ENCODE measurements at regions not wholly inside any gene's neighbourhood (a gene's known extent, or its start where the extent isn't known, plus 50 kb on each side); places are given as distances from the start of the nearest gene placed in this dataset.

- H3K79me2 ChIP-seq (ENCODE audit: insufficient read depth): no peaks in the 10 kb centered on the region
- no peaks in the 10 kb centered on the region for H3K27me3 ChIP-seq (ENCODE audit: insufficient read depth)
- no peaks in the 10 kb centered on the region for H3F3A ChIP-seq (replicated peaks; ENCODE audit: insufficient read depth)
- TF ChIP-seq EZH2phosphoT487 (IDR thresholded peaks at IDR 0.05; ENCODE audit: borderline replicate concordance, low read depth) (no peak), FOSL2 (IDR thresholded peaks at IDR 0.05; ENCODE audit: borderline replicate concordance, low read depth) (no peak), TAF1 (IDR thresholded peaks at IDR 0.05; ENCODE audit: borderline replicate concordance, low read depth, low read length) (no peak), PBX3 (IDR thresholded peaks at IDR 0.05) (no peak), YY1 (IDR thresholded peaks at IDR 0.05; ENCODE audit: low read depth) (no peak), ZBTB33 (IDR thresholded peaks at IDR 0.05; ENCODE audit: borderline replicate concordance, low read depth) (no peak), MAX (IDR thresholded peaks at IDR 0.05; ENCODE audit: low read depth) (no peak), FOXM1 (IDR thresholded peaks at IDR 0.05; ENCODE audit: low read depth) (no peak), GABPA (IDR thresholded peaks at IDR 0.05; ENCODE audit: low read depth) (no peak), EP300 (IDR thresholded peaks at IDR 0.05; ENCODE audit: borderline replicate concordance in 1 of 2, low read depth in 1 of 2, low read length in 1 of 2) (no peak), REST (IDR thresholded peaks at IDR 0.05; ENCODE audit: low read depth, low read length) (no peak), CTCF (IDR thresholded peaks at IDR 0.05) (no peak), JUND (IDR thresholded peaks at IDR 0.05) (no peak), RAD21 (IDR thresholded peaks at IDR 0.05; ENCODE audit: low read length) (no peak), NRF1 (IDR thresholded peaks at IDR 0.05; ENCODE audit: low read depth, low read length) (no peak), MXI1 (IDR thresholded peaks at IDR 0.05; ENCODE audit: low read depth, low read length) (no peak), RFX5 (IDR thresholded peaks at IDR 0.05; ENCODE audit: low read length) (no peak), NFIC (IDR thresholded peaks at IDR 0.05; ENCODE audit: borderline replicate concordance) (no peak)
- no peak overlapping the region for H3K4me3 ChIP-seq (ENCODE audit: low read depth in 2 of 2, low read length in 1 of 2)
- H3K36me3 ChIP-seq (replicated peaks in 1 of 2; ENCODE audit: control insufficient read depth in 1 of 2, insufficient read depth in 2 of 2, low read length in 1 of 2): no peaks in the 10 kb centered on the region
- no peaks in the 10 kb centered on the region for H3K9me3 ChIP-seq
- no peaks in the 10 kb centered on the region for H3K9me2 ChIP-seq
- no peak overlapping the region for H3K4me2 ChIP-seq
- H3K9ac ChIP-seq: no peak overlapping the region
- ChIA-PET CTCF (interaction anchor here (0.6 kb wide), 1 partner anchor 143 kb away, joined by 3 read pairs; no protein-coding TSS in a partner anchor), POLR2A (no interaction called here)
- DNase-seq: no peak
- H3K4me1 ChIP-seq (ENCODE audit: control insufficient read depth in 1 of 2, insufficient read depth in 2 of 2, low read depth in 1 of 2, low read length in 1 of 2): no peaks in the 10 kb centered on the region
- no peak overlapping the region for H3K27ac ChIP-seq (ENCODE audit: low read depth in 2 of 2, low read length in 1 of 2)
- H4K20me1 ChIP-seq (ENCODE audit: insufficient read depth): no peaks in the 10 kb centered on the region
- H2AFZ ChIP-seq (ENCODE audit: low read depth): no peak overlapping the region
Measured at GRCh38 chr5:99607124-99607523, 678.3 kb upstream of the CHD1 start.

Measured in SK-N-SH (cell line).